GM19324 (cell line): ENCODE measurements at regions not wholly inside any gene's neighbourhood (a gene's known extent, or its start where the extent isn't known, plus 50 kb on each side); places are given as distances from the start of the nearest gene placed in this dataset.
"Not testable (repeated sequence)": the region's sequence is repeated elsewhere in the genome, so short reads cannot be mapped to it uniquely, and the experiment has no call there.

ENCODE experiments used
- ATAC-seq: cut with Tn5 transposase; IDR thresholded peaks from one replicate; pipeline ENCODE4 v1.9.1; 2021; ENCODE audit warnings: mild to moderate bottlenecking, moderate library complexity; ENCODE audit not compliant: unreplicated experiment, low FRiP score

DNA sequence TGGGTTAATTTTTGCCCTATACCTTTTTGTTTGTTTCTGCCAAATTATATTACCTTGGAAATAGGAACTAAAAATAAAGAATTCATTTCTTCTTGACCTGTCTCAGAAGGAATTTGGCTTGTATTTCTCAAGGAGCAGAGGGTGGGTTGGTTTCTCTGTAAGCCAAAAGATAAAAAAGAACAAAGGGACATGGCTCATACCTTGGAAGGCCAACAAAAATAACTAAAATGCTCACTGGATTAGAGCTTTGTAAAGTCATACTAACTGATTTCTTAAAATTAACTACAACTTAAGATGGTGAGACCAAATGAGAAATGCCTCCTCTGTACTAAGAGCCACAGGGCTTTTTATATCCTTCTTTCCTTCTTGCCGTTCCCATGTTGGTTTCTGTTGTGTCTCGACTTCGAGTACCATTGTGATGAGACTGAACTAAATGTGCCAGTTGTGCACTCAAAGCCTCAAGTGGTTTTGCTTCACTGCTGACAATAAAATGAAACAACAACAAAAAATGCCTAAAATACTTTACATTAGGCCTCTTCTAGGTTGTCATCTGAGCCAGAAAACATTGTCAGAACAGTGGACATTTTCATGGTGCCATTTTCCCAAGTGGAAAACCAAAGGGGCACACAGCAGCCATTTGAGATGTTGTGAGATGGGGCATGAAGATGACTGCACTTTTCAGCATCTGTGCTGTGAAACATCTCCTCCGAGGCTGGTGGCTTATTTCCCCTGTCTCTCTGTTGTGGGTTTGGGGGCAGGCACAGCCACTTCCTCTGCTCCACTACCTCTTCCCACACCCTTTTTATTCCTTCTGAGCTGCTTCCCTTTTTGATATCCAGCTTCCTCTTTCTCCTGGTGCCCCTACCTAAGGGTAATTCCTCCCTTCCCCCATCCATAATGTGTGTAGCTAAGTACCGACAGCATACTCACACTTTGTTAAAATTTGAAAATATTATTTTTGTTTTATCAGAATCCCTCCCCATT lies 51.8 kb upstream of the AGR3 start:
- ATAC-seq, result no peak

DNA sequence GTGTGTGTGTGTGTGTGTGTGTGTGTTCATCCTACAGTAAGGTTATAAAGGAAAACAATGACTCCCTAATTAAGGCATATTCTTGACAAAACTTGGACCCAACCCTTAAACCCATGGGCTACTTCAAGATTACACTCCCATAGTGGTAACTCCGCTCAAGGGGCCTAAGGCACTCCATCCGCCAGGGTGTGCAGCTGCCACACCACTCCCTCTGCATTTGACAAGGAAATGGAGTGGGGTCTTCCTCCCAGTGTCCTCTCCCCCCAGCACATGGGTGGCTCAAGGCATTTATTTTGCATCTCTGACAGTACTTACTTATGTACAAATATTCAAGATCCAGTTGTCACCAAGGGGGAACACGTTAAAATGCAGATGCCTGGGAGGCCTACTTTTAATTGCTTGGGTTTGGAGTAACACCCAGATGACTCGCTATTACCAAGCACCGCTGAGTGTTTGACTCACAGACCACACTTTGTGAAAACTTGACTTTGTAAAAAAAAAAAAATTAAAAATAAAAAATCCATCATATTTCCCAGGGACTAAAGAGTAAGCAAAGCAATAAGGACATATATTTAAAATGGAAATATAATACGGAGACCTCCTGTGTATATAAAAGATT lies 53.0 kb upstream of the AGR3 start:
- ATAC-seq, result no peak

DNA sequence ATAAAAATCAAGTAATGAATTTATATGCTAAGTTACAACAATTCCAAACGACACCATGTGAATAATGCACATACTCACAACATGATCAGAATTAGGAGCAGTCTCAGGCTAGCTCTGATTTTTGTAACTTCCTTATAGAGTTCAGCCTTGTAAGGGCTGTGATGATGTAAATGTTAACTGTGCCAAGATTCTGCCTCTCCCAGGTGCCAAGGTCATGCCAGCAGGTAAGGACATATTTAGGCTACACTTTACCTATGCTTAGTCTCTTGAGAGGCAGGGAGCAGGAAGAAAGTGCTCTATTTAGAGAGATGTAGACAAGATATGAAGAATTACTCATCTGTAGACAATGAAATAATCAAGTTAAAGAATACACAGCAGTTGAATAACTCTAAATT lies 53.6 kb upstream of the AGR3 start:
- ATAC-seq, result no peak

DNA sequence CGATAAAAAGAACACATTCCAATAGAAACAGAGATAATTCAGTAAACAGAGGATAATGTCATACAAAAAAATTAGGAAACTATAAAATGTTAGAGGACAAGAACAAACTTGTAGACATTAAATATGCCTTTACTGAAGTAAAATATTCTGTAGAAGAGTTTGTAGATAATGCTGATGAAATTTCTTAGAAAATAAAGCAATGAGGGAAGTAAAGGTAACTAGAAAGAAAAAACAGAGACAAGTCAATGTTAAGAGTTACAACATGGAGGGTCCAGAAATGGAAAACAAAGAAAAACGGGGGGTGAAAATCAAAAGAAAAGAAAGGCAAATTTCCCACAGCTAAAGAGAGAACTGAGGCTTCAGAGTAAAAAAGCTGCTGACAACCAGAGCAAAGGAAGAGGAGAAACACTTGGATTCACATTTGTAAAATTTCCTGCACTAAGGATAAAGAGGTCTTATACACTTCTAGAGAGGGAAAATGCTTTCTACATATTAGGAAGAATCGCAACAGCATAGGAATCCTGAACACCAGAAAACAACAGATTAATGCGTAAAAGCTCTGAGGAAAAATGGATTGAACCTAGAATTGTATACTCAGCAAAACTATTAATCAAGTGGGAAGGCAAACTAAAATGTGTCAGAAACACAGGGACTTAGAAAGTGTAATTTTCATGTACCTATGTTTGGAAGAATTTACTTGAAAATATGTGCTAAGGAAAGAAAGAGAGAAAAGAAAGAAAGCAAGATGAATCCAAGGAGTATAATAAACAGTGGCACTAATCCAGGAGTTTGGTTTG lies 55.0 kb upstream of the AGR3 start:
- no peak for ATAC-seq

DNA sequence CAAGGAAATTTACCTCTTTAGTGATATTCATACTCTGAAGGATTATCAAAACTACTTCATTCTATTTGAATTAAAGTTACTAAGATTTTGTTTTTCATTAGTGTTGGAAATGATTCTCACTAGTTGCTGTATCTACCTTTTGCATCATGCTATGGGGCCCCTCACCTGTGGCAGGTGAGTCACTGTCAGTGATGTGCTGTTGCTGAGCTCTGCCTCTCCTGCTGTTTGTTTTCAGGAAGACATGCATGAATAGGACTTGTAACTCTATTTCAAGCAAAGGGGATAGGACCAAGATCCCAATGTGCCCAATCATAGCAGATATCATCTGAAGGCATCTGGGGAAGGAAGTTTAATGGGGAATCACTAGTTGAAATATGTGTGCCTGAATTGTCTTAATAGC lies 57.4 kb upstream of the AGR3 start:
- no peak for ATAC-seq

DNA sequence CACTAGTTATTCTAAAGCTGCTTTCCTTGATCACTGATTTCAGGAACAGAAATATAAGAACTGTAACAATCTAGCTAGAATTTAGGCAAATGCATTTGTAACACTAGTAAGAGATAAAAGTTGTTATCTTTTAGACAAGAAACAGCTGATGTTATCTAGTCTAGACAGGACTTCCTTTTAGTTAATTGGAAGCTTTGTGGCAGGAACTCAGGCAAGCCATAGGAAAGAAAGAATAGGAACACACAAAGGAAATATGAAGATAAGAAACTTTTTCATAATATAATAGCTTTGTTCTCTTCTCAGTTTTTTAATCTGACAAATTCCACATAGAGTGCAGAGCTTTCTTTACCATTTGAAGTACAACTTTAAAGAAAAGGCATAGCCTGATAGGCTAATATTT lies 59.0 kb upstream of the AGR3 start:
- no peak for ATAC-seq

DNA sequence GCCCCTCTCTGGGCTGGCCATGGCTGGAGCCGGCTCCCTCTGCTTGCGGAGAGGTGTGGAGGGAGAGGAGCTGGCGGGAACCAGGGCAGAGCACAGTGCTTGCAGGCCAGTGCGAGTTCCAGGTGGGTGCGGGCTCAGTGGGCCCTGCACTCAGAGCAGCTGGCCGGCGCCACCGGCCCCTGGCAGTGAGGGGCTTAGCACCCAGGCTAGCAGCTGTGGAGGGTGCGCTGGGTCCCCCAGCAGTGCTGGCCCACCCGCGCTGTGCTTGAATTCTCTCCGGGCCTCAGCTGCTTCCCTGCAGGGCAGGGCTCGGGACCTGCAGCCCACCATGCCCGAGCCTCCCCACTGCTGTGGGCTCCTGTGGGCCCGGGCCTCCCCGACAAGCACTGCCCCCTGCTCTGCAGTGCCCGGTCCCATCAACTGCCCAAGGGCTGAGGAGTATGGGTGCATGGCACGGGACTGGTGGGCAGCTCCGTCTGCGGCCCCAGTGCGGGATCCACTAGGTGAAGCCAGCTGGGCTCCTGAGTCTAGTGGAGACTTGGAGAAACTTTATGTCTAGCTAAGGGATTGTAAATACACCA lies 61.2 kb upstream of the AGR3 start:
- no peak for ATAC-seq

DNA sequence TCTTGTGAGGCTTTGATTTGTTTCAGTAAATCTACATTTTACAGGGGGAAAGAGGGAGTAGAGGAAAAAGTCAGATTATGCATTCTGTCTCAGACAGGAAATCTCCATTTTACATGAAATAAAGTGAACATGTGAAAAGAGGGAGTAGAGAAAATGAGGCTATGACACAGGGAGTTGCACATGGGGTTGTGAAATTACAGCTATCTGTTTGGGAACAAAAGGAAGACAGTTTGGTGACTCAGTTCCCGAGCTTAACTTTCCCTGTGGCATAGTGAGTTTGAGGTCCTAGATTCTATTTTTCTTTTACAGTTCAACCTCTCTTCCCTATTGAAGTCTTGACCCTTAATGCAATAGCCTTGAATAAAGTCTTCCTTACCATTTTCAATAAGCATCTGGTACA lies 63.2 kb upstream of the AGR3 start:
- ATAC-seq, result no peak

DNA sequence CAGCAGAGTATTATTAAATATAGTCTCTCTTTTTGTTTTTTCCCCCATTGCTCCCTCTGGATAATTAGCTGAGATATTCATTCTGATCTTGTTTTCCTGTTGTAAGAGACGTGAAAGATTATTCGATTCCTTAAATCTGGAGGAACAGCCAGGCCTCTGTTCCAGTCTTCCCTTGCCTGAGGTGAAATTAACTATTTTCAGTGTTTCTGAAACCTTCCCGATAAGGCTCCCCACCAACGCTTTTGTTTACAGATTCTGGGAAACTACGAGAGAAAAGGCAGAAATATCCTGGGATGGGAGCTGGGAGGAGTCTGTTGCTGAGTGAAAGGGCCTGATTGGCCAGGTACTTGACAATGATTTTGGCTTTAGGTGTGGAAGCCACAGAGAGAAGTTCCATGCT lies 63.6 kb upstream of the AGR3 start:
- no peak for ATAC-seq

DNA sequence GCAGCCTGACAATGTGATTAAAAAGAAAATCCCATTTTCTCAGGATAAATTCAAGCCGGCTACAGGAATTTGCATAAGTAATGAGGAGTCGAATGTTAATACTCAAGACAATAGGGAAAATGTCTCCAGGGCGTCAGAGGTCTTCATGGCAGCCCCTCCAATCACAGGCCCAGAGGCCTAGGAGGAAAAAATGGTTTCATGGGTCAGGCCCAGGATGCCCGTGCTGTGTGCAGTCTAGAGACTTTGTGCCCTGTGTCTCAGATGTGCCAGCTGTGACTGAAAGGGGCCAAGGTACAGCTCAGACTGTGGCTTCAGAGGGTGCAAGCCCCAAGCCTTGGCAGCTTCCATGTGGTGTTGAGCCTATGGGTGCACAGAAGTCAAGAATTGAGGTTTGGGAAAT lies 66.3 kb upstream of the AGR3 start:
- not testable (repeated sequence) for ATAC-seq

DNA sequence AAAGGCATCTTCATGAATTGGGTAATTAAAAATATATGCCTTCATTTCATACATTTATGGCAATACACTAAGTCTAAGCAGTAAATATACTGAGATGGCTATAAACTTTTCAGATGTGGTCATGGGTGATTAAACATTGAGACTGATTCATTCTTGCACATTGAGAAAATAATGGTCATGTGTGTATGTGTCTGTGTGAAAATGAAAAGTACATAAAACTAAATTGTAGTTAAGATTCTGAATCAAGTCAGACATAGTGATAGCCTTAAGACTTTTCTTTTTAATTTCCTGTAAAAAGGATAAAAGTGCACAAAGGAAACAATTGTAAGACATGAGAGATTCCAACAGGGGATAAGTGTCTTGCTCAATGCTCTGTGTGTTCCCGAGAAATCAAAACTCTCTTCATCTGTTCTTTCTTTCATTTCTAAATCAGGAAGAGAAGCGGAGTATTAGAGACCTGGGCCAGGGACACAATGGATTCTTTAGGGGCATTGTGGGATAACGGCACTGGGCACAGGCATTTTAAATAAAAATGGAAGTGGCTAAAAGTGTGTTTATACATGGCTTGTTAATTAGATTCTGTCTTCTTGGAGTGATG lies 69.8 kb upstream of the AGR3 start:
- ATAC-seq, result no peak

DNA sequence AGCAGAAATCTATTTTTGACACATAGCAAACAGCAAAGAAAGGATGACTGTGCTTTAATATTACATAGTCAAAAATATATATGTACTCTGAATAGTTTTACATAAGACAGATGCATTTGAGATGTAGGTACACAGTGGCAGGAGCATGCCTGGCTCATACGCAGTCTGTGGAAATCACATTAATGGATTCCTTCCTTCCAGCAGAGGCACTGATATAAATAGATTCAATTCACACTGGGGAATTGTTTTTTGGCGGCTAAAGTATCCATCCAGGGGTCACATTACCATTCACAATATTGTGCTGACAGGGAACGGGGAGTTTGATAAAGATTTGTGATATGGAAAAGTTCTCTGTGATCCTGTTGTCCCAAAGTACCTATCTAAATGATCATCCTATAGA lies 72.5 kb upstream of the AGR3 start:
- ATAC-seq, result no peak

DNA sequence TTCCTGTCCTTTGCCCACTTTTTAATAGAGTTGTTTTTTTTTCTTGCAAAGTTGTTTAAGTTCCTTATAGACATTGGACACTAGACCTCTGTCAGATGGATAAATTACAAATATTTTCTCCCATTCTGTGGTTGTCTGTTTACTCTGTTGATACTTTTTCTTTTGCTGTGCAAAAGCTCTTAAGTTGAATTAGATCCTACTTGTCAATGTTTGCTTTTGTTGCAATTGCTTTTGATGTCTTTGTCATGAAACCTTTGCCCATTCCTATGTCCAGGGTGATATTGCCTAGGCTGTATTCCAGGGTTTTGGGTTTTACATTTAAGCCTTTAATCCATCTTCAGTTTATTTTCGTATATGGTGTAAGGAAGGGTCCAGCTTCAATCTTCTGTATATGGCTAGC lies 76.9 kb upstream of the AGR3 start:
- ATAC-seq, result no peak

DNA sequence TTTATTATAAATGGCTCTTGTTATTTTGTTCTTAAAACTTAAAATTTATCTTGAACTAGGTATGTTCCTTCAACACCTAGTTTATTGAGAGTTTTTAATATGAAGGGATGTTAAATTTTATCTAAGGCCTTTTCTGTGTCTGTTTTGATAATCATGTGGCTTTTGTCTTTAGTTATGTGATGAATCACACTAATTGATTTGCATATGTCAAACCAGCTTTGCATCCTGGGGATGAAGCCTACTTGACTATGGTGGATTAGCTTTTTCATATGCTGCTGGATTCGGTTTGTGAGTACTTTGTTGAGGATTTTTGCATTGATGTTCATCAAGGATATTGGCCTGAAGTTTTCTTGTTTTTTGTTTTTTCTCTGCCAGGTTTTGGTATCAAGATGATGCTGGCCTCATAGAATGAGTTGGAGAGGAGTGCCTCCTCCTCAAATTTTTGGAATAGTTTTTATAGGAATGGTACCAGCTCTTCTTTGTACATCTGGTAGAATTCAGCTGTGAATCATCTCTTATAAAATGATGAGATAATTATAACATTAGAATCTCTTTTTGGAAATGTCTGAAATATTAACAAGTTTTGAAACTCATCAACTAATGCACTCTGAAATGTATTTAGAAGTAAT lies 78.7 kb upstream of the AGR3 start:
- ATAC-seq, result no peak

DNA sequence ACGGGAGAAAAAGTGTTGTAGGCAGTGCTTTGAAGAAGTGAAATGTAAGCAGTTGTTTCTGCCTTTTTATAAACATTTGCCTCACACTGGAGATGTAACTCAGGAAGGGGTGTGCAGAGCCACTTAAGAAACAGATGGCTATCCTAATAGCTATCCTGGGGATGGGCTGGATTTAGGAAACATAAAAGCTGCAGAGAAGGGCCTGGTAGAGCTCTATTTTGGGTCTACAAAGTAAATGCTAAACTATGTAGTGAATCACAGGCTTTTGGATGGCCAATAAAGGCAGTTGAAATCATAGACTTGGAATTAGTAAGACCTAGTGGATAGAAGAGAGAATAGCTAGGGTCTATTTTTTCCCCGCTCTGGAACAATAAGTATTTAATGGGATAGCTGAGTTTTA lies 79.9 kb upstream of the AGR3 start:
- ATAC-seq, result no peak

DNA sequence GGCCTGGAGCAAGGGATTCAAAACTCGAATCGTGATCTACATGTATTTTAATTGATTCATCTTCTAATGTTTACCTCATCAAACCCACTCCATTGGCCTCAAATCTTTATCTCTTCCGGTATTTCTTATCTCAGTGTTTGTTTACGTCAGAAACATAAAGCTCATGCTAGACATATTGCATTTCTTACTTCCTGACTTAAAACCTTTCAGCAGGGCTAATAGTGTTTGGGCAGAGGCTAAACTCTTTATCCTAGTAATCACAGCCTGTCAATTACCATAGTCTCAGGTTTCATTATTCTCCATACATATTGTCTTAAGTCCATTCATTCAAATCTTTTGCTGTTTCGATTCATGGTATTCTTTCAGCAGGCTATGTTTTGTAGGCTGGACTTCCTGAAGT lies 81.3 kb upstream of the AGR3 start:
- no peak for ATAC-seq

DNA sequence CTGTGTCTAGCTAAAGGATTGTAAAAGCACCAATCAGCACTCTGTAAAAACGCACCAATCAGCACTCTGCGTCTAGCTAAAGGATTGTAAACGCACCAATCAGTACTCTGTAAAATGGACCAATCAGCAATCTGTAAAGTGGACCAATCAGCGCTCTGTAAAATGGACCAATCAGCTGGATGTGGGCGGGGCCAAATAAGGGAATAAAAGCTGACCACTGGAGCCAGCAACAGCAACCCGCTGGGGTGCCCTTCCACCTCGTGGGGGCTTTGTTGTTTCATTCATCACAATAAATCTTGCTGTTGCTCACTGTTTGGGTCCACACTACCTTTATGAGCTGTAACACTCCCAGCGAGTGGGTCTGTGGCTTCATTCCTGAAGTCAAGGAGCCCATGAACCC lies 83.9 kb upstream of the AGR3 start:
- ATAC-seq, result not testable (repeated sequence)

DNA sequence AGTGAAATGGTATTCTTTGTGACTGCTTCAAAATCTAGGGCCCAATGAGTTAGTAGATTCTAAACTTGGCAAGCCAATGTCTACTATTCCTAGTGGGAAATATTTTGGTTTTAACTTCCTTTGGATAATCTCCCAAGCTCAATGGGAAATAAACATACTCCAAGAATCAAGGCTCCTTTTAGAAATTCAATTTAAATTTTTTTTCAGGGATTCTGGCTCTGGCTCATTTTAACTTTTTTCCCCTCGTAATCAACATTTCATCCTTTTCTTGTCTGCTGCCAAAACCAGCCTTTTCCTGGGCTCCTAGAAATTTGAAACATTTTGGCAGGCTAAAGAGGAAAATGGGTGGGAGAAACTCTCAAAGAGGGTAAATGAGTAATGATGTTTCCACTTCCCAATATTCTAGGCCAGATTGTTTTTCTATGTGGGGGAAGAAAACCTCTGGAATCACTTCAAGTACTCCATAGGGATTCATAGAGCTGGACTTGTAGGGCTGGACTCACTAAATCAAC lies 85.6 kb upstream of the AGR3 start:
- ATAC-seq, result no peak

DNA sequence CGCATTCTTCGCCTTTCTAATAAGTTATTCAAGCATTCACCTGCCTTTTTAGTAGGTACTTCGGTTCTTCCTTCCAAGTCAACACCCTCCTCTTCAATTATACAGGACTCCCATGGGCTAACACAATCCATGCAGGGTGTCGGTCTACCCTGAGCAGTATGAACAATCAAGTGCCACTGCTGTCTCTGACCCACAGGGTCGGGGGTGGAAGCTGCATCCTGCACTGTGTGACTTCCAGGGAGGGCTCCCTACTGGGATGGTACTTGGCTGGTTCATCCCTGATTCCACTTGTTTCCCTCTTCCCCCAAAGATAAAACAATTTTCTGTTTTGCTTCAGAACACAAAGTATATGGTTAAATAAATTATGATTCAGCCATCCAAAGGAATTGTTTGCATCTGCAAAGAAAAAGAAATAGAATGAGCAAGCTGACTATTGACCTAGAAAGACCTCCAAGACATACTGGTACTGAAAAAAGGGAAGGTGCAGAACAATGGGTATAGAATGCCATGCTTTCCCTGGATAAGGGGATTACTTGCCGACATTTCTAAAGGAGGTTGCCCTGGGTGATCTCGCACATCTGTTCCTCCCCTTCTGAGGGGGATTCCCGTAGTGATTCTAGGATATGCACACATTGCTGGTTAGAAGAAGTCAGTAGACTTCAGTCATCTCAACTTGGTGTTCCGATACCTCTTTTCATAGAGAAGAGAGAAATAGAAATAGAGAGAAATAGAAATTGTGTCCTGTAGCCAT lies 89.1 kb upstream of the AGR3 start:
- ATAC-seq, result no peak
